ENCODE measurements at regions not wholly inside any gene's neighbourhood (a gene's known extent, or its start where the extent isn't known, plus 50 kb on each side); places are given as distances from the start of the nearest gene placed in this dataset.

DNA sequence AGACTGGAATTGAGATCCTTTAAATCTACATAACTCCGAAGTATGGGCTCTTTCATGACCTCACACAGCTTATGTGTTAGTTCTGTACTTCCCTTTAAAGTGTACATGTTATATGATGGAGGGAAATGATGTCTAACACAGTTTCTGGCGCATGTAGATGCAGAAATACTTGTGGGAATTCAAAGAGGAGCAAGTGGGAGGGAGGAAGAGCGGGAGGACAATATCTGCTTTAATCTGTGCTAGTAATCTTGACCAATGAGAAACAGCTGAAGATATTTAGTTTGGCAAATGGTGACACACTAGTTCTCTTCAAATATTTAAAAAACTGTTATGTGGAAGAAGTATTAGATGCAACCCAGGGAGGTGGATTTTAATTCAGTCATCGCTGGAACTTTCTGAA is 62.9 kb upstream of the PLEKHG1 start:
- DNase-seq (ENCODE audit: low spot score) (no peak), FAIRE-seq (no peak)

- no peak for DNase-seq (ENCODE audit: low spot score)
- no peak for FAIRE-seq
These were observed 62.2 kb upstream of the PLEKHG1 start for GRCh38 chr6:150537491-150537890.

GRCh38 chr6:150537893-150538292 is 61.8 kb upstream of the PLEKHG1 start:
- DNase-seq (ENCODE audit: low spot score) (no peak), FAIRE-seq (no peak)

- FAIRE-seq, result no peak
- no peak for DNase-seq (ENCODE audit: low spot score)
These were observed 60.6 kb upstream of the PLEKHG1 start for GRCh38 chr6:150539111-150539510.

GRCh38 chr6:150539568-150539967 is 60.1 kb upstream of the PLEKHG1 start:
- DNase-seq (ENCODE audit: low spot score), result no peak
- FAIRE-seq, result no peak

DNA sequence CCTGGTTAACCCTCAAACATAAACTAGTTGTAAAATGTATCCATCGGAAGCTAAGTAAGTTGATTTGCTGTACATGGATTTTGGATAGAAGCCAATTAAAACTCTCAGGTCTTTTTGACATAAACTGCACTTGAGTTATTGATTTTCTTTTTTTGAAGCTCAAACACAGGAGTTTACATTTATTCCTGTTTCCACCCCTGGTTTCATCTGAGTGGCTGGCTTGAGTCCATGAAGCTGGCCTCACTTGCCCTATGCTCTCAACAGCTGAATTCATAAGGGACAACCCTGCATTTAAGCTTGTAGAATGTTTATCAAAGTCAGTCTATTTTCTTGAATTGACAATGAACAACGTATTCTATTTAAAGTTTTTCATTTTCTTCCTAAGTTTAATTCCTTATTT is 58.1 kb upstream of the PLEKHG1 start:
- FAIRE-seq, result no peak

DNA sequence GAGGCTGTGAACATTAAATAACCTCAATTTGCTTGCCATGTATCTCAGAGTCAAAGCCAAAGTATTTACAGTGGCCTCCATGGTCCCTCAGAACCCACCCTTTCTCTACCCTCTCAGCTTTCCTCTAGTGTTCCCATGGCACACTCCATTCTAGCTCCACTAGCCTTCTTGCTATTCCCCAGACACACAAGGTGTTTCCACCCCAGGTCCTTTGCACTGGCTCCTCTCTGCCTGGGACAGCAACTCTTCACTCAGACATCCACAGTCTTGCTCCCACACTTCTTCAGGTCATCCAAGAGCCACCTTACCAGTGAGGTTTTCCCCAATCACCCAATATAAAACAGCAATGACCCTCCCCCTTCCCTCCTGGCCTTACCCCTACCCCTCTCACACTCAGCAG is 56.5 kb upstream of the PLEKHG1 start:
- DNase-seq (ENCODE audit: low spot score), result no peak
- no peak for FAIRE-seq

More for the DNA sequence above, 58.1 kb upstream of the PLEKHG1 start:
- no peak for DNase-seq (ENCODE audit: low spot score)

- DNase-seq (ENCODE audit: low spot score) (no peak), FAIRE-seq (no peak)
These were observed 54.9 kb upstream of the PLEKHG1 start for GRCh38 chr6:150544793-150545192.

DNA sequence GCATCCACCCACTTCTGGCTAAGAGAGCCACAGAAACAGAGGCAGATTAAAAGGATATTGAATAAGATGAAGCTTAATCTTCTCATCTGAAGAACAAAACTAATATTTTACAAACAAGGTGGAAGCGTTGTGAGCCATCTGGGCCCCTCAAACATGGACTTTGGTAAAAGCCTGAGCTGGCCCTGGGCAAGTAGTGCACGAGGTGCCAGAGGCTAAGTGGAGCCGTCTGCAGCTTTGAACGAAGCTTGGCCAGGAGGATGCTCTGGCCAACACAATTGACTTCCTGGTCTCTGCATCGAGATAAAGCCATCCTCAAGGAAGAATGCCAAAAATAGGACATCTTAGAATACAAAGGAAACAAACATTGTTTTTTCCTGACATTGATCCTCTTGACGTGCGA is 53.2 kb upstream of the PLEKHG1 start:
- no peak for DNase-seq (ENCODE audit: low spot score)
- FAIRE-seq, result no peak

GRCh38 chr6:150547502-150548222 is 52.0 kb upstream of the PLEKHG1 start:
- DNase-seq (ENCODE audit: low spot score), result no peak
- no peak for FAIRE-seq

GRCh38 chr6:150548330-150548729 is 51.4 kb upstream of the PLEKHG1 start:
- no peak for DNase-seq (ENCODE audit: low spot score)
- FAIRE-seq, result no peak

DNA sequence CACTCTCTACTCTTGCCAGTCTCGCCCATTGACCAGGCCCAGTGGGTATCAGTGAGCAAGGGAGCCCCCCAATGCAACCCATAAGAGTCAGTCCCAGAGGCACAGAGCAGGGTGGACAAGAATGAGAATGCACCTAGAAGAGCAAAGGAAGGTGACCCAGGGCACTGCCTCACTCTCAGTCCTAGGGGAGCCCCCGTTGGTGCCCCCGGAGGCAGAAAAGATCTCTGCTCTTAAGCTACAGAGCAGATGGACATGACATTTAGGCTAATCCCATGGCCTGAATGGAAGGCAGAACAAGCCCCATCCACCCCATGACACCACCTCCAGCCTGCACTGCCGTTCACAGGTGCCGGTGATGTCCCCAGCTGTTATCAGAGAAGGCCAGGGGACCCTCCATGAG is 50.7 kb upstream of the PLEKHG1 start:
- DNase-seq (ENCODE audit: low spot score) (no peak), FAIRE-seq (no peak)

DNA sequence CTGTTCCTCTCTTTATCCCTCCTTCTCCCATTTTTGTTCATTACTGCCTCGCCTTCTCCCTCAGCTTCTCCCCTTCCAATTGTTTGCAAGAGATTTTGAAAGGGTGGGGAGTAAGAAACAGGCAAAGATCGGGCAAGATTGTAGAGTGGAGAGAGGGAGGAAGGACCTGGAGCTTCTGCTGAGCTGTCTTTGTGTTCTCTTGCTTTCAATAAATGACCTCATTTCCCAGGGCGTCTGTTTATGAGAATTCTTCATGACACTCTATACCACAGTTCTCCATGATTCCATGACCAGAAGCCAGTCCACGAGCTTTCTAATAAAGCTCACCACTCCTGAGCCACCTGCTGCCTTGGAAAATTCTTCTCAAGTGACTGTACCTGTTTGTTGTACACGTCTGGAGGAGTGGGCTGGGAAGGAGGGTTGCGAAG is 50.0 kb upstream of the PLEKHG1 start:
- FAIRE-seq (no peak), DNase-seq (ENCODE audit: low spot score) (no peak)

All from RCC 7860 (cell line).